ENCODE measurements at regions not wholly inside any gene's neighbourhood (a gene's known extent, or its start where the extent isn't known, plus 50 kb on each side); places are given as distances from the start of the nearest gene placed in this dataset.

GRCh38 chr10:6877336-6877721 lies 297.3 kb upstream of the PRKCQ start:
- TF ChIP-seq POLR2A (IDR thresholded peaks at IDR 0.05; ENCODE audit: low read length) (no peak), GATA1 (IDR thresholded peaks at IDR 0.05; ENCODE audit: low read depth, low read length) (no peak)

All from erythroblast (primary cell).